ACHN (cell line): ENCODE measurements at regions not wholly inside any gene's neighbourhood (a gene's known extent, or its start where the extent isn't known, plus 50 kb on each side); places are given as distances from the start of the nearest gene placed in this dataset.

Experiments used
- DNase-seq: peaks from one replicate; pipeline ENCODE4 v3.0.0-alpha.2; 2015
- in situ Hi-C: cut with HindIII; loops from 2 replicates; pipeline ENCODE4 v1.10.0; 2017; ENCODE audit warnings: low sequenced_read_pairs, low pct_ligation_motif_present, low pct_unique_long_range_greater_than_20kb

- in situ Hi-C loops = no loop called here
- no peak for DNase-seq
Measured at GRCh38 chr21:35791541-35792325, 268.6 kb downstream of the SETD4 start.

GRCh38 chr21:35783721-35784120 lies 276.6 kb downstream of the SETD4 start:
- DNase-seq = no peak
- in situ Hi-C loops = no loop called here

DNA sequence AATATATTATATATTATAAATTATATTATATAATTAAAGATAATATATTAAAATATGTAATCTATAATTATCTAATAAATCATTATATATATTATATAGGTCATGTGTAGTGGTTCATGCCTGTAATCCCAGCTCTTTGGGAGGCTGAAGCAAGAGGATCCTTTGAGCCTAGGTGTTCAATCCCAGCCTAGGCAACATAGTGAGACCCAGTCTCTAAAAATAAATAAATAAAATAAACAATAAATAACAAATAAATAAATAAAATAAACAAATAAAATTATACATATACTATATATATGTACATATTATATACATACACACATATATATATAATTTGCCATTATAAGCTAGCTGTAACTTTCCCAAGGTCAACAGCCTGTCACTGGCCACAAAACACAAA lies 277.7 kb downstream of the SETD4 start:
- in situ Hi-C loops = no loop called here
- no peak for DNase-seq

DNA sequence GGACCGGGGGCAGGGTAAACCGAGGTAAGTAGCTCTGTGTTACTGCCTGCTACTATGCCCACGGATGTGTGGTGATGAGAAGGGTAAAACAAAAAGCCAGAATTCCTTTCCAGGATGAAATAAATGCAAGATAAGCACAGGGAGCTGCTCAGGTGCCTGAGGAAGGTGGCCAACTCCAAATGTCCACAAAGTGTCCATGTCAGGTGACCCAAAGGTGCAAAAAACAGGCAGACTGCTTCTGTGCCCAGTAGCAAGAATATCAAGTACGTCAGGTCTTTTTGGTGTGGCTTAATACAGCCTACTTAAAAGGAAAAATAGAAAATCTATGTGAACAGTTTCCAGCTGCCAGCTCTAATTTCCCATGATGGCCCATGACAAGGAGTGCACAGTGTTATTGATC lies 279.3 kb downstream of the SETD4 start:
- in situ Hi-C loops = no loop called here
- DNase-seq = no peak

DNA sequence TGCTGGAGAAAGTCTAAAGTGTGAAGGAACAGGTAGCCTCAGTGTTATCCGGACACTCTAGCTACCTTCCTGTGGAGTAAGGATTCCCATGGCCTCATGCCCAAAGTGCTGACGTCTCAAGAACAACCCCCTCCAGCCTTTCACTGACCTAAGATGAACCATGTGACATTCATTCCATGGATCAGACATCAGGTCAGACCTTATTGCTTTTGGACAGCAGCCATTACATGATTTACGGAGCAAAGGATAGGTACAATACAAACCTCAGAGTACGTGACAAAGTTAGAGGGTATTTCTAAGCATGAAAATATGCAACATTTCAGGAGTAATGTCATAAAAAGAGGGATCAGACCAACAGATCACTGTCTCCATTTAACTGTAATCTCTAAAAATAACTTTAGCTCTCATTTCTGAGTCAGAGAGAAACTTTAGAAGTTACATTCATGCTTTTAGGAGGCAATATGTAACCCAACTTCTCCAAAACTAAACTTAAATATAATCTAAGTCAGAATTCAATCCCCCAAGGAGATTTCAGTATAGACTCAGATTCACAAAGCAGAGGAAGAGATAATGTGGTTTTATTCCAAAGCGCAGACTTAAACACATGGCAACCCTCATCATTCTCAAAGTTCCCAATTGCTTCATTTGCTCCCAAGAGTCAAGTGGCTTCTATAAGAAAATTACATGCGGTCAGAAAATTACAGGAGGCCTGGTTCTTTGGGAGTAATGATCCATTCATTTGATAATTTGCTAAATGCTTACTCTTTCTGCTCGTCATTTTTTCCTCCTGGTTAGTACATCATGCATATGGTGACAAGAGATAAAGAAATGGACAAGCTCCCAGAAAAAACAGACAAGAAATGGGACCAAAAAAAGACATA lies 280.4 kb downstream of the SETD4 start:
- in situ Hi-C loops = no loop called here
- DNase-seq = no peak

GRCh38 chr21:35779167-35779566 lies 281.2 kb downstream of the SETD4 start:
- in situ Hi-C loops = no loop called here
- no peak for DNase-seq

DNA sequence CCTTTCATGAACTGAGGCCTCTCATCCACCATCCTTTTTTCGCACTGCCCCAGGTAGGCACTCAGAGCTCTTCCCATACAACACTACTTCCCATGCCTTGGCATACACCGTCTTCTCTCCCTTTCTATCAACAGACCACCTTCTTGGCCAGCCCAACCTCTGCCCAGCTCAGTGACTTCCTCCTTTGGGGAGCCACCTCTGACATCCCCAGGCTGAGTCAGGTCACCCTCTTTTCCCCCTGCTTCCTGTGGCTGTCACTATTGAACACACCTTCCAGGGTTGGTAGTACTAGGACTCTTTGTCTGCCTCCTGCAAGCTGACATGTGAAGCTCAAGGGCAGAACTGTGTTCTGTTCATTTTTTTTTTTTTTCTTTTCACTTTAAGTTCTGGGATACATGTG lies 283.2 kb downstream of the SETD4 start:
- DNase-seq = no peak
- in situ Hi-C loops = no loop called here

DNA sequence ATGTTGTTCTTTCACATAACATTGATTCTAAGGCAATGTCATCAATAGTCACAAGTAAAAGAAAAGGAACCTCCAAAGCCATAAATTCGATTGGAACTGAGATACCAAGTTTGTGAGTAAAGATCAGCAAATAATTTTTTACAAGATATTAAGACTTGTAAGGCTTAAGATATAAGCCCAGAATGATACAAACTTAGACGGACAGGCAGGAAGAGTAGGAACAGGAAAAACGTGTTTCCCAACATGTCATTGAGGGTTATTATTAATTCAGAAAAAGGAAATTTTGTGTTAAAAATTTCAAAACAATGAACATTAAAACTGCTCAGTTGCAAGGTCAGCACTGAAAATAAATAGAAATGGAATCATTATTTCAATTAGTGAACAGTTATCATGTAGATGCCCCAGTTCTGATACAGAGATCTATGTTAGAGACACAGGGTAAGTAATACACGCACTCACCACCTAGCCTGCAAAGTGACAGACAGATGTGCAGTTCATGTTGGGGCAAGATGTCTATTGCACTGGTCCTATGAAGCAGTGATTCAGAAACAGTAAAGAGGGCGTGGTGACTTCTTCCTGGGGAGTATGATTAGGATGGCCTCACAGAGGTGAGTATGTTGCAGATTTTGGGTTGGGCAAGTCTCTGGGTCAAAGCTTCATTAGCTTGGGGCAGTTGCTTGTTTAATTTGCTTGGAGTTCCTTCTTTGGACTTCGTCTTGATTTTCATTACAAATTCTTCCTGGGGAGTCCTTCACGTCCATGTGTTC lies 284.4 kb downstream of the SETD4 start:
- no peak for DNase-seq
- in situ Hi-C loops = no loop called here

DNA sequence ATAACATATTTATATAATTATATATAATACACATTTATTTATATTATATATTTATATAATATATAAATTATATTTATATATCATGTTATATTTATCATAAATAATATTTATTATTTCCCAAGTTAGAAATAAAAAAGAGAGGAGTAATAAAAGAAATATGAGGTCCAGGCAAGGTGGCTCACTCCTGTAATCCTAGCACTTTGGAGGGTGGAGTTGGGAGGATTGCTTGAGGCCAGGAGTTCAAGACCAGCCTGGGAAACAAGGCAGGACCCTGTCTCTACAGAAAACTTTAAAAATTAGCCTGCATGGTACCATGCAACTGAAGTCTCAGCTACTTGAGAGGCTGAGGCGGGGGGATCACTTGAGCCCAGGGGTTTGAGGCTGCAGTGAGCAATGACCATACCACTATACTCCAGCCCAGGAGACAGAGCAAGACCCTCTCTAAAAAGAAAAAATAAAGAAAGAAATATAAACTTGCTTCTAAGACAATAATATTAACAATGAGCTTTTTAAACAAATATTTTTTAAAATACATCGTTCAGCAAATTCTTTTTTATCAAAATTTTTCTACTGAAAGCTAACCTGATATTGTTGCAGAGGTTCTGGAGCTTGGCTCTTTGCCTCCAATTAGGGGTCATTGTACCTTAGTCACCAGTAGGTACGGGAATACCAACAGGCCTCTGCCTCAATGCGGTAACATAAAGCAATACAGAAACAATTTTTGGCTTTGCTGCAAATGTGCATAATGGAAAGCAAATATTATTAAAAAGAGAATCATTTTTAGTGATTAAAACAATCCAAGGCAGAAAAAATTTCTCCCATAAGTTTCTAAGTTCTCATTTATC lies 290.0 kb downstream of the SETD4 start:
- no peak for DNase-seq
- in situ Hi-C loops = no loop called here

GRCh38 chr21:35768187-35768586 lies 292.1 kb downstream of the SETD4 start:
- in situ Hi-C loops = no loop called here
- DNase-seq = no peak

GRCh38 chr21:35764586-35764985 lies 295.7 kb downstream of the SETD4 start:
- no peak for DNase-seq
- in situ Hi-C loops = no loop called here

DNA sequence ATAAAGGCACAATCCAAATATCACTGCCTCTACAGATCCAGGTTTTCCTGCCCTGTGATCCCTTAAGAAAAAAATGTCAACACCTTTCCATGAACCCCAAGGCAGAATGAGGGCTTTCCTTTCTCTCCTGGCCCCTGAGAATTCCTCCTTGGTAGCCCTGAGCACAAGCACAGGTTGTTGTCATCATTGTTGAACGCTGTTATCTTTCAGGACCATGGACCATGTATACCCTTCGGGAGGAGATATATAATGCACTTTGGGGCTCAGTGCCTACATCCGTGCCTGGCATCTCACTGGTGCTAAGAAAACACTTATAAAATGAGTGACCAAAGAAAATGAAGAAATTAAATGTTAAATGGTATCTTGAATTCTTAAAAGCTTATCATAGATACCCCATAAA lies 296.2 kb downstream of the SETD4 start:
- in situ Hi-C loops = no loop called here
- DNase-seq = no peak

- in situ Hi-C loops = no loop called here
Measured at GRCh38 chr21:35754583-35754982, 305.7 kb downstream of the SETD4 start.

DNA sequence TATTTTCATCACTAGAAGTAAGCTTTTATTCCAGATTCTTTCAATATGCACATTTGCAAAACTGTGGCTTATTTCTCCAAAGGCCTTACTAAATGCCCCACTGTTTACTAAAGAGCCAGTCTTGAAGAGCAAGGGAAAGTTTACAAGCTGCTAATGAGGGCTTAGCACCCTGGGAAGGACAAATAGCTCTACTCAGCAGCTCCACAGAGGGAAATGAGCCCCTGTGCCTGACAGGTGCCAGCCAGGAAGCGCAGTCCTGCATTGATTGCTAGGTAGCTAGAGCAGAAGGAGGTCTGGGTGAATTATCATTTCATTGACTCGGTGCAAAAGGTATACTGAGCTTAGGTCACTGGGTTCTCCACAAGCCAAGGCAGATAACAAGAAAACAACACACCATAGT lies 307.0 kb downstream of the SETD4 start:
- no peak for DNase-seq
- in situ Hi-C loops = no loop called here

More at GRCh38 chr21:35754583-35754982, 305.7 kb downstream of the SETD4 start:
- DNase-seq = no peak

DNA sequence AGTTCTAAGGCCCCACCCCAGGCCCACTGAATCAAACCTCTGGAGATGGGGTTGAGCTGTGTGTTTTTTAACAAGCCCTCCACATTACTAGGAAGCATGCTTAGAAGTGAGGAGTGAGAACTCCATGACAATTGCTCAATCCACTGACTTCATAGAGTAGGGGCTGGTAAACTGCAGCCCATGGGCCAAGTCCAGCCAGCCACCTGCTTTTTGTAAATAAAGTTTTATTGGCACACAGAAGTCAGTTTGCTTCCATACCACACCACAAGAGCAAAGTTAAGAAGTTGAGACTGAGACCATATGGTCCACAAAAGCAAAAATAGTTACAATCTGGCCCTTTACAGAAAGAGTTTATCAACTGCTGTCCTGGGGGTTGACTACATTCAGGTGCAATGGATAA lies 309.2 kb downstream of the SETD4 start:
- DNase-seq = no peak
- in situ Hi-C loops = no loop called here

- DNase-seq = no peak
- in situ Hi-C loops = no loop called here
Measured at GRCh38 chr21:35749904-35750303, 310.4 kb downstream of the SETD4 start.

DNA sequence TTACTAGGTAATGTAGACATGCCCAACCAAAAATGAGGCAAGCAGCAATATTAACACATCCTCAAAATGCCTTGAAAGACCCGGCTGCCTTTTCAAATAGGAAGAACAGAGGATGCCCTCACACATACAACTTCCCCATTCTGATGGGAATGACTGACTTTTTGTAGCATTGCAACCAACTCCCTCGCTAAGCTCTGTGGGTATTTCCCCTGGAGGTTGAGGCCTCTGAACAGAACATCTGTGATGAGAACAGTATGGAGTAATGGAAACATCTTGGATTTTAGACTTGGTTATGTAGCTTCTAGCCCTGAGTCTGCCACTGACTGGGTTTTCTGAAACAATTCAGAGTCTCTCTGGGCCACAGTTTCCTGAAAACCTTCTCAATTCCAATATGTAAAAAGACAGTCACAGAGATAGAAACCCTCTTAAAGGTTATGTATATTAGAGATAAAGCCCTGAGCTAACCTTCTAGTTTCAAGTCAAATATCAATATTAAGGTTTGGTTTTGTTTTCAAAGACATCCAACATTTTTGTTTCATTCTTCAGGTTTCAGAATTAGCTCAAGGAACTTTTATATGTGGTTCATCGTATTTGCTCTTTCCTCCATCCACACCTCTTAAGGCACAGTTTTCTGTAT lies 311.5 kb downstream of the SETD4 start:
- in situ Hi-C loops = no loop called here
- no peak for DNase-seq

- DNase-seq = no peak
- in situ Hi-C loops = no loop called here
Measured at GRCh38 chr21:35743571-35743970, 316.8 kb downstream of the SETD4 start.
